GM12891 (cell line): ENCODE measurements at regions not wholly inside any gene's neighbourhood (a gene's known extent, or its start where the extent isn't known, plus 50 kb on each side); places are given as distances from the start of the nearest gene placed in this dataset.

Experiments used
- POU2F2 ChIP-seq: IDR thresholded peaks from 2 replicates; pipeline ENCODE4 v1.6.1; 2011; ENCODE audit warnings: low read depth, mild to moderate bottlenecking, control low read depth, low read length, moderate library complexity
- SPI1 ChIP-seq: IDR thresholded peaks from 2 replicates; pipeline ENCODE4 v1.6.1; 2011; ENCODE audit warnings: low read depth, low read length, control low read depth
- TAF1 ChIP-seq: IDR thresholded peaks from 2 replicates; pipeline ENCODE4 v1.6.1; 2011; ENCODE audit warnings: low read depth, low read length, control low read depth

- TF ChIP-seq POU2F2 (no peak), SPI1 (no peak), TAF1 (no peak)
Observed at GRCh38 chr6:113406048-113406695, 451.0 kb upstream of the MARCKS start.
